ENCODE measurements at regions not wholly inside any gene's neighbourhood (a gene's known extent, or its start where the extent isn't known, plus 50 kb on each side); places are given as distances from the start of the nearest gene placed in this dataset.

- POLR2A ChIA-PET: no interaction called here
- Mint-ChIP-seq H3K27me3 (peaks cover 4 to 17% of the 10 kb centered on the region in 2 donors), H3K4me1 (no peaks in the 10 kb centered on the region), H3K27ac (no peak overlapping the region), H3K4me3 (no peak overlapping the region), H3K36me3 (peaks cover 0 to 2% (median 0%) of the 10 kb centered on the region in 3 donors), H3K9me3 (no peaks in the 10 kb centered on the region)
- DNase-seq: no peak
- H3K4me3 ChIP-seq (ENCODE audit: low read length): no peak overlapping the region
- no peak overlapping the region for H3K27ac ChIP-seq (ENCODE audit: low read depth, low read length)
- no peaks in the 10 kb centered on the region for H3K4me1 ChIP-seq (ENCODE audit: insufficient read depth, low read length)
- no peaks in the 10 kb centered on the region for H3K36me3 ChIP-seq (ENCODE audit: insufficient read depth, low read length)
- CTCF ChIA-PET: no interaction called here
- no peaks in the 10 kb centered on the region for H3K9me3 ChIP-seq (ENCODE audit: low read length)
- H3K27me3 ChIP-seq (ENCODE audit: insufficient read depth, low read length, poor library complexity, severe bottlenecking): no peaks in the 10 kb centered on the region
Observed at GRCh38 chr5:173477345-173478040, 139.0 kb downstream of the BOD1 start.

GRCh38 chr5:173475780-173476179 lies 140.7 kb downstream of the BOD1 start:
- peaks cover 0 to 2% (median 0%) of the 10 kb centered on the region in 3 donors for H3K36me3 Mint-ChIP-seq
- Histone ChIP-seq H3K4me3 (ENCODE audit: low read length) (no peak overlapping the region), H3K4me1 (ENCODE audit: insufficient read depth, low read length) (no peaks in the 10 kb centered on the region), H3K9me3 (ENCODE audit: low read length) (no peaks in the 10 kb centered on the region), H3K36me3 (ENCODE audit: insufficient read depth, low read length) (no peaks in the 10 kb centered on the region), H3K27ac (ENCODE audit: low read depth, low read length) (no peak overlapping the region), H3K27me3 (ENCODE audit: insufficient read depth, low read length, poor library complexity, severe bottlenecking) (no peaks in the 10 kb centered on the region)
- POLR2A ChIA-PET: no interaction called here
- no peak overlapping the region for H3K27ac Mint-ChIP-seq
- H3K4me3 Mint-ChIP-seq: no peak overlapping the region
- CTCF ChIA-PET: no interaction called here
- H3K4me1 Mint-ChIP-seq: no peaks in the 10 kb centered on the region
- H3K9me3 Mint-ChIP-seq: no peaks in the 10 kb centered on the region
- no peak for DNase-seq
- H3K27me3 Mint-ChIP-seq: peaks cover 2 to 12% of the 10 kb centered on the region in 2 donors

- H3K27ac Mint-ChIP-seq: no peak overlapping the region
- Histone ChIP-seq H3K36me3 (ENCODE audit: insufficient read depth, low read length) (no peaks in the 10 kb centered on the region), H3K9me3 (ENCODE audit: low read length) (no peaks in the 10 kb centered on the region), H3K27ac (ENCODE audit: low read depth, low read length) (no peak overlapping the region), H3K27me3 (ENCODE audit: insufficient read depth, low read length, poor library complexity, severe bottlenecking) (no peaks in the 10 kb centered on the region), H3K4me3 (ENCODE audit: low read length) (no peak overlapping the region), H3K4me1 (ENCODE audit: insufficient read depth, low read length) (no peaks in the 10 kb centered on the region)
- DNase-seq: no peak
- no peaks in the 10 kb centered on the region for H3K4me1 Mint-ChIP-seq
- ChIA-PET CTCF (no interaction called here), POLR2A (no interaction called here)
- peaks cover 2 to 10% of the 10 kb centered on the region in 2 donors for H3K27me3 Mint-ChIP-seq
- no peaks in the 10 kb centered on the region for H3K9me3 Mint-ChIP-seq
- H3K4me3 Mint-ChIP-seq: no peak overlapping the region
- H3K36me3 Mint-ChIP-seq: peaks cover 0 to 2% (median 0%) of the 10 kb centered on the region in 3 donors
Observed at GRCh38 chr5:173474881-173475287, 141.6 kb downstream of the BOD1 start.

GRCh38 chr5:173473288-173473687 lies 143.2 kb downstream of the BOD1 start:
- Mint-ChIP-seq H3K27me3 (peaks cover 7 to 8% of the 10 kb centered on the region in 2 donors), H3K4me3 (no peak overlapping the region), H3K27ac (no peak overlapping the region), H3K36me3 (no peaks in the 10 kb centered on the region), H3K4me1 (no peaks in the 10 kb centered on the region), H3K9me3 (no peaks in the 10 kb centered on the region)
- CTCF ChIA-PET: no interaction called here
- no peaks in the 10 kb centered on the region for H3K4me1 ChIP-seq (ENCODE audit: insufficient read depth, low read length)
- POLR2A ChIA-PET: no interaction called here
- H3K9me3 ChIP-seq (ENCODE audit: low read length): no peaks in the 10 kb centered on the region
- no peak for DNase-seq
- no peak overlapping the region for H3K27ac ChIP-seq (ENCODE audit: low read depth, low read length)
- no peak overlapping the region for H3K4me3 ChIP-seq (ENCODE audit: low read length)
- no peaks in the 10 kb centered on the region for H3K27me3 ChIP-seq (ENCODE audit: insufficient read depth, low read length, poor library complexity, severe bottlenecking)
- no peaks in the 10 kb centered on the region for H3K36me3 ChIP-seq (ENCODE audit: insufficient read depth, low read length)

GRCh38 chr5:173472784-173473278 lies 143.6 kb downstream of the BOD1 start:
- Histone ChIP-seq H3K4me3 (ENCODE audit: low read length) (no peak overlapping the region), H3K36me3 (ENCODE audit: insufficient read depth, low read length) (no peaks in the 10 kb centered on the region), H3K9me3 (ENCODE audit: low read length) (no peaks in the 10 kb centered on the region), H3K27me3 (ENCODE audit: insufficient read depth, low read length, poor library complexity, severe bottlenecking) (no peaks in the 10 kb centered on the region), H3K27ac (ENCODE audit: low read depth, low read length) (no peak overlapping the region), H3K4me1 (ENCODE audit: insufficient read depth, low read length) (no peaks in the 10 kb centered on the region)
- CTCF ChIA-PET: no interaction called here
- no peaks in the 10 kb centered on the region for H3K4me1 Mint-ChIP-seq
- POLR2A ChIA-PET: no interaction called here
- no peak overlapping the region for H3K4me3 Mint-ChIP-seq
- H3K27ac Mint-ChIP-seq: no peak overlapping the region
- H3K27me3 Mint-ChIP-seq: peaks cover 6 to 11% of the 10 kb centered on the region in 2 donors
- DNase-seq: no peak
- H3K9me3 Mint-ChIP-seq: no peaks in the 10 kb centered on the region
- H3K36me3 Mint-ChIP-seq: no peaks in the 10 kb centered on the region

- no peaks in the 10 kb centered on the region for H3K36me3 Mint-ChIP-seq
- DNase-seq: no peak
- POLR2A ChIA-PET: no interaction called here
- no peaks in the 10 kb centered on the region for H3K4me1 Mint-ChIP-seq
- H3K27me3 Mint-ChIP-seq: peaks cover 11 to 14% of the 10 kb centered on the region in 2 donors
- CTCF ChIA-PET: no interaction called here
- H3K36me3 ChIP-seq (ENCODE audit: insufficient read depth, low read length): no peaks in the 10 kb centered on the region
- H3K27ac Mint-ChIP-seq: no peak overlapping the region
- H3K4me3 ChIP-seq (ENCODE audit: low read length): no peak overlapping the region
- no peak overlapping the region for H3K27ac ChIP-seq (ENCODE audit: low read depth, low read length)
- H3K27me3 ChIP-seq (ENCODE audit: insufficient read depth, low read length, poor library complexity, severe bottlenecking): no peaks in the 10 kb centered on the region
- no peaks in the 10 kb centered on the region for H3K9me3 Mint-ChIP-seq
- H3K4me3 Mint-ChIP-seq: no peak overlapping the region
- no peaks in the 10 kb centered on the region for H3K9me3 ChIP-seq (ENCODE audit: low read length)
- H3K4me1 ChIP-seq (ENCODE audit: insufficient read depth, low read length): no peaks in the 10 kb centered on the region
Observed at GRCh38 chr5:173472164-173472563, 143.9 kb upstream of the STC2 start.

GRCh38 chr5:173468821-173469251 lies 140.6 kb upstream of the STC2 start:
- Histone ChIP-seq H3K27ac (ENCODE audit: low read depth, low read length) (no peak overlapping the region), H3K36me3 (ENCODE audit: insufficient read depth, low read length) (no peaks in the 10 kb centered on the region), H3K27me3 (ENCODE audit: insufficient read depth, low read length, poor library complexity, severe bottlenecking) (no peaks in the 10 kb centered on the region), H3K4me1 (ENCODE audit: insufficient read depth, low read length) (no peaks in the 10 kb centered on the region), H3K4me3 (ENCODE audit: low read length) (no peak overlapping the region), H3K9me3 (ENCODE audit: low read length) (no peaks in the 10 kb centered on the region)
- ChIA-PET CTCF (no interaction called here), POLR2A (no interaction called here)
- no peaks in the 10 kb centered on the region for H3K36me3 Mint-ChIP-seq
- DNase-seq: no peak
- peaks cover 13 to 16% of the 10 kb centered on the region in 2 donors for H3K27me3 Mint-ChIP-seq
- no peak overlapping the region for H3K27ac Mint-ChIP-seq
- H3K4me3 Mint-ChIP-seq: no peak overlapping the region
- peaks cover 0 to 5% (median 0%) of the 10 kb centered on the region in 5 donors for H3K9me3 Mint-ChIP-seq
- H3K4me1 Mint-ChIP-seq: no peaks in the 10 kb centered on the region

- Mint-ChIP-seq H3K36me3 (no peaks in the 10 kb centered on the region), H3K4me1 (no peaks in the 10 kb centered on the region), H3K27ac (no peak overlapping the region), H3K9me3 (peaks cover 0 to 5% (median 0%) of the 10 kb centered on the region in 5 donors), H3K4me3 (no peak overlapping the region), H3K27me3 (peaks cover 14 to 16% of the 10 kb centered on the region in 2 donors)
- Histone ChIP-seq H3K27ac (ENCODE audit: low read depth, low read length) (no peak overlapping the region), H3K36me3 (ENCODE audit: insufficient read depth, low read length) (no peaks in the 10 kb centered on the region), H3K4me1 (ENCODE audit: insufficient read depth, low read length) (no peaks in the 10 kb centered on the region), H3K9me3 (ENCODE audit: low read length) (no peaks in the 10 kb centered on the region), H3K27me3 (ENCODE audit: insufficient read depth, low read length, poor library complexity, severe bottlenecking) (no peaks in the 10 kb centered on the region), H3K4me3 (ENCODE audit: low read length) (no peak overlapping the region)
- ChIA-PET POLR2A (no interaction called here), CTCF (no interaction called here)
- DNase-seq: no peak
Observed at GRCh38 chr5:173466227-173466626, 138.0 kb upstream of the STC2 start.

All from CD8-positive, alpha-beta memory T cell (primary cell).